ENCODE measurements at regions not wholly inside any gene's neighbourhood (a gene's known extent, or its start where the extent isn't known, plus 50 kb on each side); places are given as distances from the start of the nearest gene placed in this dataset.

- Histone ChIP-seq H2BK20ac (ENCODE audit: low read length) (no peak overlapping the region), H3K79me1 (ENCODE audit: low read depth, low read length) (no peaks in the 10 kb centered on the region), H3K36me3 (ENCODE audit: control insufficient read depth in 2 of 4, insufficient read depth in 4 of 4, low read length in 3 of 4) (no peaks in the 10 kb centered on the region), H4K8ac (ENCODE audit: extremely low read depth, insufficient read depth, low read length) (no peak overlapping the region), H3K9ac (replicated peaks in 1 of 4; ENCODE audit: extremely low read depth in 1 of 4, low read depth in 3 of 4, low read length in 3 of 4) (no peak overlapping the region), H3K27ac (ENCODE audit: low read depth, low read length) (no peak overlapping the region), H2BK12ac (ENCODE audit: low read depth, low read length) (no peak overlapping the region), H2AK5ac (ENCODE audit: low read depth, low read length) (no peak overlapping the region), H3K4me1 (replicated peaks in 1 of 4; ENCODE audit: control insufficient read depth in 3 of 4, insufficient read depth in 4 of 4, low read length in 3 of 4) (peaks cover 0 to 4% (median 0%) of the 10 kb centered on the region in 4 experiments; a peak in 1 of 7 replicates), H2BK15ac (ENCODE audit: low read length) (no peak overlapping the region), H3K4me3 (ENCODE audit: extremely low read depth in 1 of 4, insufficient read depth in 2 of 4, low read depth in 3 of 4, low read length in 4 of 4) (no peak overlapping the region), H3K4me2 (ENCODE audit: insufficient read depth in 1 of 2, low read depth in 2 of 2, low read length in 2 of 2) (no peak overlapping the region), H4K91ac (replicated peaks; ENCODE audit: insufficient read length, low read length) (no peak overlapping the region), H3K56ac (replicated peaks; ENCODE audit: insufficient read length, low read depth, low read length) (no peak overlapping the region), H3K9me3 (ENCODE audit: insufficient read depth in 2 of 2, low read depth in 1 of 2, low read length in 1 of 2) (peaks cover 0 to 5% of the 10 kb centered on the region in 2 experiments; a peak in 1 of 4 replicates), H4K5ac (ENCODE audit: insufficient read length, low read depth, low read length) (no peak overlapping the region), H3K27me3 (replicated peaks in 1 of 4; ENCODE audit: control insufficient read depth in 3 of 4, extremely low read depth in 1 of 4, insufficient read depth in 3 of 4, low read length in 3 of 4) (no peaks in the 10 kb centered on the region), H2BK120ac (replicated peaks; ENCODE audit: low read depth, low read length) (no peak overlapping the region), H2AFZ (ENCODE audit: low read length) (no peak overlapping the region), H3K18ac (ENCODE audit: extremely low read depth, low read length) (no peak overlapping the region), H2BK5ac (ENCODE audit: low read depth, low read length) (no peak overlapping the region), H3K79me2 (ENCODE audit: control insufficient read depth in 1 of 2, insufficient read depth in 2 of 2, low read length in 2 of 2) (no peaks in the 10 kb centered on the region), H3K4ac (replicated peaks; ENCODE audit: insufficient read length, low read depth, low read length) (no peak overlapping the region), H4K20me1 (replicated peaks in 1 of 2; ENCODE audit: control insufficient read depth in 1 of 2, insufficient read depth in 2 of 2, low read length in 2 of 2) (no peaks in the 10 kb centered on the region), H3K23ac (ENCODE audit: insufficient read length) (no peak overlapping the region), H3K14ac (ENCODE audit: insufficient read length) (no peak overlapping the region), H3K23me2 (ENCODE audit: low read depth, low read length) (no peaks in the 10 kb centered on the region)
- DNase-seq (ENCODE audit: low read depth in 1 of 2, low spot score in 2 of 2) = no peak
- WGBS, 2 experiments (ENCODE audit: extremely low coverage in 1 of 2, insufficient coverage in 1 of 2, insufficient read length in 1 of 2, insufficient replicate concordance in 2 of 2, low coverage in 1 of 2, low lambda C conversion rate in 2 of 2, missing lambda C conversion rate in 1 of 2) = 88% methylated on average over 3 of the region's 3 CpGs; no CpG with 5 or more reads in 1 of the 2 experiments
- POLR2A ChIA-PET (ENCODE audit: partially characterized antibody) = interaction anchor here (0.8 kb wide), 1 partner anchor 122 kb away, joined by 3 read pairs; no protein-coding TSS in a partner anchor
- FAIRE-seq = no peak
- CTCF ChIA-PET (ENCODE audit: partially characterized antibody) = interaction anchor here (0.8 to 2.1 kb wide), 2 partner anchors 8 to 11 kb away, joined by 3 to 4 read pairs; no protein-coding TSS in a partner anchor
- TF ChIP-seq HDAC2 (IDR thresholded peaks at IDR 0.05; ENCODE audit: borderline replicate concordance in 1 of 2, low read depth in 2 of 2, low read length in 2 of 2) (no peak), SAP30 (IDR thresholded peaks at IDR 0.05; ENCODE audit: insufficient read depth, insufficient replicate concordance, low read length) (no peak), KDM5A (IDR thresholded peaks at IDR 0.05; ENCODE audit: low read length) (no peak)
Observed at GRCh38 chr3:27606537-27606936, 115.6 kb downstream of the EOMES start.

Data from H1 (cell line).